HG02798 (cell line): ENCODE measurements at regions not wholly inside any gene's neighbourhood (a gene's known extent, or its start where the extent isn't known, plus 50 kb on each side); places are given as distances from the start of the nearest gene placed in this dataset.

ENCODE experiments used
- ATAC-seq: cut with Tn5 transposase; IDR thresholded peaks from one replicate; pipeline ENCODE4 v1.9.1; 2021; ENCODE audit warnings: mild to moderate bottlenecking; ENCODE audit not compliant: unreplicated experiment, poor library complexity

DNA sequence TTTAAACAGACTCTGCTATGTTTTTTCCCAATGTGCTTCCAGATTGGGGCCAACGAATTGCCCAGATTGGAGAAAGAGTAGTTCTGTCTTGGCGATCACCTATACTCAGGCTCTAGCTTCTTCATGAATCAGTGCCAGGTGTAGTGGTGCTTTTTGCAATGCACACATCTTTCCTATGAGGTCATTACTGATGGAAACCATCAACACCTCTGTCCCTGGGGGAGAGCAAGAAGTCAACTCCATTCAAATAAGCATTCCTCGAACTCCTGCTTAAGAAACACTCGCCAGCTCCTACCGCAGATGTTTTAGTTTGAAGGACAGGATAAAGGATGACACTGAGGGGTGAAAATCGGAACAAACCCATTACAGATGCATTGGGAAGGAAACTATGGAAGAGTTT is 156.5 kb upstream of the DKK2 start:
- no peak for ATAC-seq

DNA sequence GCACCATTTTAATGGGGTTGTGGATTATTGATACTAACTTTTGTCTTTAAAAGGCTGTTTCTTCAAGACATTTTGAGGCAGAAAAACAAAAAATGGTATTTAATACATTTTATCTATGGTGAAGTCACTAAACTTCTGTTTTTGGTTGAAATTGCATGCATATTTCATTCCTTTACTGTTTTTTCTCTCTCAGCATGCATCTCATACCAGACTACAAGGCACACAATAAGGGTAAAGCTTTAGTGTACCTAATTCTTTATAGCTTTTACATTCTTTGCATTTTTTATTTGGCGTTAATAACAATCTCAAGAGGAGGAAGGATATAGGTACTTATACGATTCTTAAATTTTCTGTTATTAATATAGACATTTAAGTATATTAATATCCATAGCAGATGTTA is 151.0 kb upstream of the DKK2 start:
- no peak for ATAC-seq

GRCh38 chr4:107183155-107183774 is 147.2 kb upstream of the DKK2 start:
- peak; percentile 99 for ATAC-seq

- ATAC-seq = no peak
These were observed 146.2 kb upstream of the DKK2 start for GRCh38 chr4:107182347-107182746.

DNA sequence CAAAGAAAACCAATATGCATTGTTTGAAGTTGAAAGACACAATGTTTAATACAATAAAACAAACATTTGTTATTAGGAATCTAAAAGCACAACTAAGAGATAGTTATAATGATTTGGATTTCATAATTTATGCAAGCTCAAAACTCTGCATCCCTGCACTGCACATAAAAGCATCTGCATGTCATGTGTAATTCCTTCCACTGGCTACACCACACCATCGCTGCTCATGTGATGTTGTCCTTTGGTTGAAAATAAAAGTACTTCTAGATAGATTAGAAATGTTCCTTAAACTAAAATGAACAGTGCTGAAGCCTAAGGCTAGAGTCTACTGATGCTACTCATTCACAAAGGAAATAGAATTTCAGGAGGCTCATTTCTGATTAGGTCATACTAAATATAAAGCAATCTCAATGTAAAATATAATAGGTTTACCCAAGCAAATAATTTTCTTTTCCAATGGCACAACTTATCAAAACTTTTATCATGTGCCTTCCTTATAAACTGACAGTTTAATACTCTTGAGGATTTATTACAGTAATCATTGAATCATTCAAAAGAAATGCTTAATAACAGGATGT is 130.8 kb upstream of the DKK2 start:
- no peak for ATAC-seq

DNA sequence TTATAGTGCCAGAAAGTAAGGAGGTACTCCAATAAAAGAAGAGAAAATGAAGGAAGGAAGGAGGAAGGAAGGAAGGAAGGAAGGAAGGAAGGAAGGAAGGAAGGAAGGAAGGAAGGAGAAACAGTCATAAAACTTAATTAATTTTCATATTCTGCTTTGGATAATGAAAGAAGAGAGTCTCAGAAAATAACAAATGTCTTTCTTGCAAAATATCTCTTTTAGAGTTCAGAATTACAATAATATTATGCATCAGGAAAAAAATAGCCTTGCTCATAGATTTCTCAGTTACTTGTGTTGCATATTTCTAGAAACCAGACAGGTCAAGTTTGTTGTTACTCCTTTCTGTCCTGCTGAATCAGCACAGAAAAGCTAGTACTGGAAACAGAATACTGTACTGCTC is 130.1 kb upstream of the DKK2 start:
- no peak for ATAC-seq

DNA sequence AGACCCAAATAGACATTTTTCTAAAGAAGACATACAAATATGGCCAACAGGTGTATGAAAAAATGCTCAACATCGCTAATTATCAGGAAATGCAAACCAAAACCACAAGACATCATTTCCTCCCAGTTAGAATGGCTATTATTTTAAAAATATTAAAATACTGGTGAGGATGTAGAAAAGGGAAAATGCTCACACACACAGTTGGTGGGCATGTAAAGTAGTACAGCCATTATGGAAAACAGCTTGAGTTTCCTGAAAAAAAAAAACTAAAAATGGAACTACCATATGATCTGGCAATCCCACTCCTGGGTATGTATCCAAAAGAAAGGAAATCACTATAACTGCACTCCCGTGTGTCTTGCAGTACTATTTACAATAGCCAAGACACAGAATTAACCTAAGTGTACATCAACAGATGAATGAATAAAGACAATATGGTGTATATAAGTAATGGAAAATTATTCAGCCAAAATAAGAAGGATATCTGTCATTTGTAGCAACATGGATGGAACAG is 128.9 kb upstream of the DKK2 start:
- ATAC-seq = no peak

- ATAC-seq = no peak
These were observed 120.3 kb upstream of the DKK2 start for GRCh38 chr4:107156443-107156842.

DNA sequence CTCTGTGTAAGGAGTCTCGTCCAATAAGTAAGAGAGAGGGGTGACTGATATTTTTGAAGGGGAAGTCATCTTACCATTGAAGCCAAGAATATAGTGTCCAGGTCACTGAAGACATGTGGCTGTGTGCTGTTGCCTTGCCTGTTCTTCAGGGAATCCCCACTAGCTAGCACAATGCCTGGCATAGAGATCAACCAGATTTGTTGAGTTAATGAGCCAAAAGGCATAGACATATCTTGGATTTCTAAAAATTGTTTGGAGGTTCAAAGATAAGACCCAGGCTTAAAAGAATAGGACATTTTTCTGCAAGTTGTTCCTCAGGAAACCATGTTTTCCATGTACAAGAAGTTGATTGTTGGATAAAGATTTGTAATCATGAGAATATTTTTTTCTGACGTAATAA is 119.3 kb upstream of the DKK2 start:
- no peak for ATAC-seq

- no peak for ATAC-seq
These were observed 117.8 kb upstream of the DKK2 start for GRCh38 chr4:107153956-107154355.

GRCh38 chr4:107153228-107153627 is 117.1 kb upstream of the DKK2 start:
- no peak for ATAC-seq

DNA sequence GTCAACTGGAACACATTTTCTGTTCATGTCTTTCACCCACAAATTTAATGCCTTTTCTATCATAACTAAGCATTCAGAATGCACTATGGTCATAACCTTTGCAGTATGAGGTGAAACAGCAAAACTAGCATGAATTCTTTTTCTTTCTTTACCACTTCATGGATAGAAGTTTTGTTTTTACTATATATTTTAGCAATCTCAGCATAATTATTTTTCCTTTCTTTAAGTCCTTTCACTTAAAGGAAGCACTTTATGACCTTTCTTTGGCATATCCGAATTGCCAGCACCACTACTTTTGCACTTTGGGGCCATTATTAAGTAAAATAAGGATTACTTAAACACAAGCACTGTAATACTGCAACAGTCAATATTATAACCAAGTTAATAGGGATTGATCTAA is 115.1 kb upstream of the DKK2 start:
- ATAC-seq = no peak

- no peak for ATAC-seq
These were observed 112.8 kb upstream of the DKK2 start for GRCh38 chr4:107148904-107149303.

DNA sequence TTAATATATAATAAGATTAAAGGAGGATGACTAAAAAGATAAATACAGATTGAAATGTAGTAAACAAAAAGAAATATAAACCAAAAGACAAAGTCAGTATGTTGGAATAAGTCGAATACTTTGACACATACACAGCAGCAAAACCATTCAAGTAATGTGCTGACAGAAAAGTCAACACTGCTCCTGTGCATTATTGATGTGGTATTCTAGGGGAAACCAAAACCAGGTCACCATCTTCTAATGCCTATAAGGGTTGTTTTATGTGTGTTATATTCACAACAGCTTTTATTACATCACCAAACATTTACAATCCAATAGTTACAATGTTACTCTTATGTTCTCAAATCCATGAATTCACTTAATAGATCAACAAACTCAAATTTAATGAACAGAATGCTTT is 111.8 kb upstream of the DKK2 start:
- ATAC-seq = no peak

DNA sequence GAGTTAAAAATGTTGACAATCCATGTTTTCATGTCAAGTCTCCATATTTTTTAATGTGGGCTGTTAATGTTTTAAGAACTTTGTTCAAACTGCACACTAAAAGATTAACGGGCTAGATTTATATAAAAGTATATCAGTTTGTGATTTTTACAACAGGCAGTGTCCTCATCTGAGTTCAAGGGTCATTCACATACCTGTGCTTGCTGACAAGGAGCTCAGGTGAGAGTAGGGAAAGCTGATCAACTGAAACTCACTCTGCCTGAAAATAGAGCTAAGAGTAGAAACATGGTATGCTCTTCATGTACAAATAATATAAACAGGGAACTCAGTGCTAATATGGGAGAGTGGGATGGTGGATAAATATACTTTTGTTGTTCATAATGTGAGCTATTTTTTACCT is 102.3 kb upstream of the DKK2 start:
- no peak for ATAC-seq

- no peak for ATAC-seq
These were observed 98.0 kb upstream of the DKK2 start for GRCh38 chr4:107133965-107134653.

DNA sequence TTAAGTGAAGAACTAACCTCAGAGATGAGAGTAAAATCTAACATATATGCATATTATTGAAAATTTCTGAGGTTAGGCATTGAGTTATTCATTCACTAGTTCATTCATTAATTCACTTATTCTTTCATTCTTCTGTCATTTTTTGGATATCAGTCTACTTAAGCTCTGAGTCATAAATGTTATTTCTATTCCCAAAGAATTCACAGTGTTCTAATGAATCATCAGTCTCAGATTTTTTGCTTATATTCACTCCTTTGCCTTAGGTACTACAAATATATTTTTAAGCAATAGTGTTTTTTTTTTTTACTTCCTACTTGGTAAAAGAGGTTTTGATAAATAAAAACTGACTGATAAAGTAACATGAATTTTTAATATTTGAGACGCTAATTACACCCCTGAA is 95.2 kb upstream of the DKK2 start:
- ATAC-seq = no peak

- no peak for ATAC-seq
These were observed 94.0 kb upstream of the DKK2 start for GRCh38 chr4:107130157-107130556.

GRCh38 chr4:107129611-107130010 is 93.5 kb upstream of the DKK2 start:
- no peak for ATAC-seq

DNA sequence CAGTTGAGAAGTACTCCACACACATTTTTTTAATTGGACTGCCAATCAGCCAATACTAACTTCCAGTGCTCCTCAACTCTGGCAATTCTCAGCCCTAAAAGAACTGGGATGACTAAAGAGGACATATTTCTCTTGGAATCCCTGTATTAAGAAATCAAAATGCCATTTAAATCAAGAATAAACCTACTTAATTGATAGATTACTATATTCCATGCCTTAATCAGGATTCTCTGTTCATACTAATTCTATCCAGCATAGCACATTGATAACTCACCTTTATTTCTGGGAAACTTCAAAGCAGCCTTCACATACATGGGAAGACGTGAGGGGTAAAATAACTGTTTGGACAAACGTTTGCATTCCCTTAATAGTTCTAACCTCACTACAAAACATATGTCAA is 93.0 kb upstream of the DKK2 start:
- ATAC-seq = no peak

GRCh38 chr4:107128116-107128515 is 92.0 kb upstream of the DKK2 start:
- ATAC-seq = no peak

GRCh38 chr4:107125496-107125895 is 89.4 kb upstream of the DKK2 start:
- no peak for ATAC-seq
